ENCODE measurements at regions not wholly inside any gene's neighbourhood (a gene's known extent, or its start where the extent isn't known, plus 50 kb on each side); places are given as distances from the start of the nearest gene placed in this dataset.

- Histone ChIP-seq H3K36me3 (no peaks in the 10 kb centered on the region), H3K4me1 (no peaks in the 10 kb centered on the region), H3K9me3 (no peaks in the 10 kb centered on the region), H3K27me3 (no peaks in the 10 kb centered on the region), H3K4me3 (no peak overlapping the region), H3K27ac (no peak overlapping the region)
- in situ Hi-C loops (cut with MboI; ENCODE audit: low pct_ligation_motif_present in 1 of 4, low pct_unique_long_range_greater_than_20kb in 1 of 4, low sequenced_read_pairs in 3 of 4) = no loop called here
- TF ChIP-seq EP300 (IDR thresholded peaks at IDR 0.05; ENCODE audit: low read depth) (no peak), CTCF (IDR thresholded peaks at IDR 0.05) (no peak), POLR2AphosphoS5 (IDR thresholded peaks at IDR 0.05) (no peak), POLR2A (IDR thresholded peaks at IDR 0.05) (no peak)
- intact Hi-C loops (cut with DNase I; ENCODE audit: low total_unique reads) = no loop called here
- DNase-seq = no peak
- WGBS, 2 donors (ENCODE audit: low coverage in 1 of 2) = 54 to 72% methylated on average over 2 of the region's 2 CpGs
These were observed 51.3 kb upstream of the UFL1 start for GRCh38 chr6:96470296-96470695.

Small RNA genes lying in the stretch of these regions (small RNA-seq; reads per million reads assigned to genes)
- 0 reads per million in 4 donors for gene RN7SL797P
